ENCODE measurements at regions not wholly inside any gene's neighbourhood (a gene's known extent, or its start where the extent isn't known, plus 50 kb on each side); places are given as distances from the start of the nearest gene placed in this dataset.
A peak's percentile ranks its signal among the peaks of the same experiment; 100 is the strongest.

DNA sequence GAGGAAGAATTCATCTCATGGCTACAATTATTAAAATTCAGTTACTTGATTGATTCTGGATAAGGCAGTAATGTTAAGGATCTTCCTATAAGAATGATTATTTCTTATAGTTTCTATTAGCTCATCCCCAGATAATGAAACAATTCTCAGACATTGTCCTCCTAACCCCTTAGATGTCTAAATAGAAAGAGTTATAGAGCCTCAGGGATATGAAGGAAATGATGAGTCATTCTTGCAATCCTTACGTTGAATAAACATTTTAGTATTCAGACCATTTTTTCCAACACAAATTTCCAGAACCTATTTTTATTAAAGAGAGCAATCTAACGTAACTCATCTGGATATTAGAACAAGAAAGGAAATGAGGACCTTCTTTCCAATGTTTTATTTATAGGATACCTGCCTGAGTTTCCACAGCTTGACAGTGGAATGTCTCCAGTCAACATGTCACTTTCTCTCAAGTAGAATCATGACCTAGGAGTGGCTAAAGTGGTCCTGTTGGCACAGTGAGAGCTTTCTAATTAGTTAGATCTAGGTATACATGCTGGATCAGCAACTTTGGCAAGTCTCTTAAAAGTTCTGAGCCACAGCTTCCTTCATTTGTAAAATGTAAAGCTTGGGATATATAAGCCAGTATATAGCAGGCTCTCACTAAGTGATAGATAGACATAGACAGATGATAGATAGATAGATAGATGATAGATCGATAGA lies 88.0 kb upstream of the RAB27B start:
- TF ChIP-seq POLR2A (IDR thresholded peaks at IDR 0.05) (no peak), EP300 (IDR thresholded peaks at IDR 0.05) (no peak)
- TF ChIP-seq, protein P1, sequence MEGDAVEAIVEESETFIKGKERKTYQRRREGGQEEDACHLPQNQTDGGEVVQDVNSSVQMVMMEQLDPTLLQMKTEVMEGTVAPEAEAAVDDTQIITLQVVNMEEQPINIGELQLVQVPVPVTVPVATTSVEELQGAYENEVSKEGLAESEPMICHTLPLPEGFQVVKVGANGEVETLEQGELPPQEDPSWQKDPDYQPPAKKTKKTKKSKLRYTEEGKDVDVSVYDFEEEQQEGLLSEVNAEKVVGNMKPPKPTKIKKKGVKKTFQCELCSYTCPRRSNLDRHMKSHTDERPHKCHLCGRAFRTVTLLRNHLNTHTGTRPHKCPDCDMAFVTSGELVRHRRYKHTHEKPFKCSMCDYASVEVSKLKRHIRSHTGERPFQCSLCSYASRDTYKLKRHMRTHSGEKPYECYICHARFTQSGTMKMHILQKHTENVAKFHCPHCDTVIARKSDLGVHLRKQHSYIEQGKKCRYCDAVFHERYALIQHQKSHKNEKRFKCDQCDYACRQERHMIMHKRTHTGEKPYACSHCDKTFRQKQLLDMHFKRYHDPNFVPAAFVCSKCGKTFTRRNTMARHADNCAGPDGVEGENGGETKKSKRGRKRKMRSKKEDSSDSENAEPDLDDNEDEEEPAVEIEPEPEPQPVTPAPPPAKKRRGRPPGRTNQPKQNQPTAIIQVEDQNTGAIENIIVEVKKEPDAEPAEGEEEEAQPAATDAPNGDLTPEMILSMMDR (IDR thresholded peaks at IDR 0.05) = no peak
- no peaks in the 10 kb centered on the region for H3K9me3 ChIP-seq
- no peaks in the 10 kb centered on the region for H3K27me3 ChIP-seq
- no peak overlapping the region for H3K27ac ChIP-seq
- H3K4me1 ChIP-seq = peaks cover 0 to 12% (median 0%) of the 10 kb centered on the region in 4 donors
- H3K36me3 ChIP-seq = no peaks in the 10 kb centered on the region
- H3K4me3 ChIP-seq = no peak overlapping the region
- no peak for DNase-seq (ENCODE audit: low spot score in 2 of 2)
- WGBS, 2 donors = 67 to 69% methylated on average over 3 of the region's 3 CpGs

DNA sequence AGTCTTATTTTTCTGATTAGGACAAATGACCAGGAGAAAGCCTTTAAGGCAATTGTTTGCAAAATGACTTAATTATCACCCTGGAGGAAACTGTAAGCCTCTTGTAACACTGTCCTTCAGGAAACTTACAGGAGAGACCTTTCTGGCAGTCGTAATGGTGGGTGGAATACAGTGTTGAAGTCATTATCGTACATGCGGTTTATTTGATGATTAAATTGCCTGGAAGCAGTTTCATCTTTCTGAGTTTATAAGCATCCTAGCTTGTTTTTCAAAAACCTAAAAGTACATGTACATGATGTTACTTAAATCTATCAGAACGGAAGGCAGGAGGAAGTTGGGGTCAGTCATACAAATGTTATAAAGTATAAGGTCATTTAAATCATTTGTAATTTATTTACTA lies 86.2 kb upstream of the RAB27B start:
- Histone ChIP-seq H3K36me3 (no peaks in the 10 kb centered on the region), H3K27ac (no peak overlapping the region), H3K27me3 (no peaks in the 10 kb centered on the region), H3K4me3 (no peak overlapping the region), H3K4me1 (peaks cover 0 to 12% (median 0%) of the 10 kb centered on the region in 4 donors), H3K9me3 (no peaks in the 10 kb centered on the region)
- DNase-seq (ENCODE audit: low spot score in 2 of 2) = no peak
- TF ChIP-seq EP300 (IDR thresholded peaks at IDR 0.05) = no peak
- TF ChIP-seq POLR2A (IDR thresholded peaks at IDR 0.05) = no peak
- TF ChIP-seq, protein P1 (IDR thresholded peaks at IDR 0.05) = no peak
- WGBS, 2 donors = 63 to 71% methylated on average over 4 of the region's 4 CpGs

DNA sequence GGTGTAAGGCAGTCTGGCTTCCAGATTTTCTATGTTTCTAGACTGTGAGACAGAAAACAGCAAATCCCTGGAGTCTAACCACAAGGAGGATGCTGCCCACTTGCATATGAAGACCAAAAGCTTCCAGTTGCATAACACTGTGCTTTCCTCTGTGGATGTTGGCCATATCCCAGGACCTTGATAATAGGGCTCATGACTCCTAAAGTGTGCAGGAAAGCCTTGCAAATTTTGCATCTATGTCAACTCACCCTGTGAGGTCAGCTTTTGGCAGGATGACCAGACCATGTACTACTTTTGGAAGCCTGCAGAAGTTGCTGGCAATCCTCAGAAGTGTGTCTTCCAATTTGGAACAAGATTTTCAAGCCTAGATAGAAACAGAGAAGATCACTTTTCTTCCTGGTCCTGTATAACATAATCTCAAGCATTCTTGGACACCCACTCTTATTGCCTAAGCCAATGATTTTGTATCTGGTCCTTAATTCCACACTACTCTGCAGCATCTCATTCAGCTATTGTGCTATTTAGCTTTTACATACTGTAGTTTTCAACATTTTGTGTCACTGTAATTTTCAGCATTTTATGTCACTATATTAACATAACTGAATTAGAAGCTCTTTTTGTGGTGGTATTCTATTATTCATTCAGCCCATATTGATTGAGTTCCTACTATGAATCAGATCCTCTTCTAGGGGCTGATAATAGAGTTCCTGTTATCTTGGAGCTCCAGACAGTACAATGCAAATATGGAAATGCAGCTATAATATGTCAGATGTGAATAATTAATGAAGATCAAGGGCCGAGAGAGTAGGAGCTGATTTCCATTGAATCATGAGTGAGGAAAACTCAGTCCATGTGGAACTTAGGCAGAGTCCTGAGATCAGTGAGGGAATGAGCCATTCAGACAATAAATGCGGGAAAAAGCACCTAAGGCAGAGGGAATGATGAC lies 85.3 kb upstream of the RAB27B start:
- TF ChIP-seq, protein P1 (IDR thresholded peaks at IDR 0.05) = no peak
- peak; percentile 32 to 86 for TF ChIP-seq EP300 (IDR thresholded peaks at IDR 0.05)
- H3K27ac ChIP-seq = no peak overlapping the region
- H3K4me1 ChIP-seq = peaks cover 0 to 12% (median 0%) of the 10 kb centered on the region in 4 donors
- H3K27me3 ChIP-seq = no peaks in the 10 kb centered on the region
- DNase-seq (ENCODE audit: low spot score in 2 of 2) = peak; percentile 65 to 88
- H3K4me3 ChIP-seq = no peak overlapping the region
- H3K9me3 ChIP-seq = no peaks in the 10 kb centered on the region
- WGBS, 2 donors = 65 to 68% methylated on average over 2 of the region's 2 CpGs
- H3K36me3 ChIP-seq = no peaks in the 10 kb centered on the region

DNA sequence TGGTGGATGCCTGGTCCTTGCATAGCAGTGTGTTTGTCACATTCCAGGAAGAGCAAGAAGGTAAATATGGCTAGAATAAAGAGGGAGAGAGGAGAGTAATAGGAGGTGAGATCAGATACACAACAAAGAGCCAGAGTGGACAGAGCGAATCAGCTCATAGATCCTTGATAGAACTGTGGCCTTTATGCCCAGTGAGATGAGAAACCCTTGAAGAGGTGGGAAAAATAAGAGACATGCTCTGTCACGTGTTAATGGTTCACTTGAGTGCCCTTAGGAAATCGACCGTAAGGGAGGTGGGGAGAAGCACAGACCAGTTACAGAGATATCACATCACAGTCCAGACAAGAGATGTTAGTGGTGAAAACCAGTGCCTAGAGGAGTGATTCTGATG lies 84.7 kb upstream of the RAB27B start:
- H3K36me3 ChIP-seq = no peaks in the 10 kb centered on the region
- no peak overlapping the region for H3K4me3 ChIP-seq
- no peaks in the 10 kb centered on the region for H3K27me3 ChIP-seq
- H3K4me1 ChIP-seq = peaks cover 0 to 12% (median 0%) of the 10 kb centered on the region in 4 donors
- TF ChIP-seq EP300 (IDR thresholded peaks at IDR 0.05) (no peak), POLR2A (IDR thresholded peaks at IDR 0.05) (no peak)
- TF ChIP-seq, protein P1 (IDR thresholded peaks at IDR 0.05) = no peak
- no peak overlapping the region for H3K27ac ChIP-seq
- no peaks in the 10 kb centered on the region for H3K9me3 ChIP-seq
- WGBS, 2 donors = 81 to 87% methylated on average over 4 of the region's 4 CpGs
- DNase-seq (ENCODE audit: low spot score in 2 of 2) = no peak

DNA sequence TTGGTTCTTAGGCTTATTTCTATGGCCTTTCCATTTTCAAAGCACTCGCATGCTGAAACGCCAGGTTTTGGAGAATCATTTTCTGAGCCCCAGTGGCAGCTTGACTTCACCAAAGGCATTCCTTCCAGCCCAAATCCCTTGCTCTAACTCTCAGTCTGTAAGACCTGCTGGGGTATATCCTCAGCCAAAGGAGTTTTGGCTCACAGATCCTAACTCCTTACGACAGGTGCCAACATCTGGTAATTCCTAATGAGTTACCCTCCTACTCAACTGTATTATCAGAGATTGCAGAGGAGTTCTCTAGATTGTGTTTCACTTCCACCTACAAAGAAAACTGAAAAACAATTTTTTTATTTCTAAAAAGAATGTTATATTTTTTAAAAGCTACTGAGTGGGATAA lies 79.0 kb upstream of the RAB27B start:
- Histone ChIP-seq H3K4me1 (no peaks in the 10 kb centered on the region), H3K36me3 (no peaks in the 10 kb centered on the region), H3K4me3 (no peak overlapping the region), H3K27ac (no peak overlapping the region), H3K9me3 (no peaks in the 10 kb centered on the region), H3K27me3 (no peaks in the 10 kb centered on the region)
- TF ChIP-seq EP300 (IDR thresholded peaks at IDR 0.05) (no peak), POLR2A (IDR thresholded peaks at IDR 0.05) (no peak)
- TF ChIP-seq, protein P1 (IDR thresholded peaks at IDR 0.05) = no peak
- DNase-seq (ENCODE audit: low spot score in 2 of 2) = no peak
- WGBS, 2 donors = 84 to 87% methylated on average over 3 of the region's 3 CpGs

Data from tibial nerve (tissue), 4 donors.